ENCODE measurements at regions not wholly inside any gene's neighbourhood (a gene's known extent, or its start where the extent isn't known, plus 50 kb on each side); places are given as distances from the start of the nearest gene placed in this dataset.

- no peak for TF ChIP-seq YY1 (IDR thresholded peaks at IDR 0.05; ENCODE audit: insufficient read depth, insufficient read length)
- no peak for TF ChIP-seq ZNF274 (IDR thresholded peaks at IDR 0.05; ENCODE audit: low read depth, low read length)
Observed at GRCh38 chr3:194274424-194275085, 76.6 kb downstream of the CPN2 start.
